Activated naive CD8-positive, alpha-beta T cell treated with anti-CD3 and anti-CD28 coated beads, Interleukin-2, amount 50 U/mL, for 24 hours (primary cell): ENCODE measurements at regions not wholly inside any gene's neighbourhood (a gene's known extent, or its start where the extent isn't known, plus 50 kb on each side); places are given as distances from the start of the nearest gene placed in this dataset.

Experiments used
- ATAC-seq: fragments of 150-1000 bp; cut with Tn5 transposase; one replicate; pipeline ENCODE4 v1.10.0; 2021
- DNase-seq: peaks from one replicate; pipeline ENCODE4 v3.0.0; 2021
- H3K27ac Mint-ChIP-seq: one replicate; pipeline ENCODE4 v1.8.0; 2021; ENCODE audit warnings: mild to moderate bottlenecking, mixed read lengths
- H3K27me3 Mint-ChIP-seq: one replicate; pipeline ENCODE4 v1.8.0; 2021; ENCODE audit warnings: mixed read lengths
- H3K36me3 Mint-ChIP-seq: one replicate; pipeline ENCODE4 v1.8.0; 2021; ENCODE audit warnings: low read depth, mixed read lengths
- H3K4me1 Mint-ChIP-seq: one replicate; pipeline ENCODE4 v1.8.0; 2021; ENCODE audit warnings: mixed read lengths
- H3K4me3 Mint-ChIP-seq: one replicate; pipeline ENCODE4 v1.8.0; 2021; ENCODE audit warnings: mild to moderate bottlenecking, moderate library complexity, mixed read lengths
- H3K9me3 Mint-ChIP-seq: one replicate; pipeline ENCODE4 v1.8.0; 2021; ENCODE audit warnings: mixed read lengths

- ATAC-seq = no peak
- Mint-ChIP-seq H3K4me1 (no peaks in the 10 kb centered on the region), H3K9me3 (peaks cover 5% of the 10 kb centered on the region), H3K27ac (no peak overlapping the region), H3K4me3 (no peak overlapping the region), H3K27me3 (peaks cover 7% of the 10 kb centered on the region), H3K36me3 (no peaks in the 10 kb centered on the region)
- DNase-seq = no peak
Measured at GRCh38 chr1:208559597-208560329, 315.6 kb upstream of the PLXNA2 start.

- Mint-ChIP-seq H3K27ac (no peak overlapping the region), H3K9me3 (no peaks in the 10 kb centered on the region), H3K27me3 (peaks cover 5% of the 10 kb centered on the region), H3K36me3 (no peaks in the 10 kb centered on the region), H3K4me3 (no peak overlapping the region), H3K4me1 (no peaks in the 10 kb centered on the region)
- ATAC-seq (no peak), DNase-seq (no peak)
Measured at GRCh38 chr1:208562151-208562960, 318.2 kb upstream of the PLXNA2 start.

- no peak overlapping the region for H3K27ac Mint-ChIP-seq
- no peaks in the 10 kb centered on the region for H3K9me3 Mint-ChIP-seq
- H3K4me3 Mint-ChIP-seq = no peak overlapping the region
- no peaks in the 10 kb centered on the region for H3K36me3 Mint-ChIP-seq
- no peaks in the 10 kb centered on the region for H3K4me1 Mint-ChIP-seq
- H3K27me3 Mint-ChIP-seq = peaks cover 5% of the 10 kb centered on the region
- no peak for ATAC-seq
- DNase-seq = no peak
Measured at GRCh38 chr1:208564466-208564865, 320.3 kb upstream of the PLXNA2 start.

- Mint-ChIP-seq H3K27me3 (peaks cover 6% of the 10 kb centered on the region), H3K36me3 (no peaks in the 10 kb centered on the region), H3K27ac (no peak overlapping the region), H3K9me3 (peaks cover 8% of the 10 kb centered on the region), H3K4me3 (no peak overlapping the region), H3K4me1 (no peaks in the 10 kb centered on the region)
- no peak for ATAC-seq
- DNase-seq = no peak
Measured at GRCh38 chr1:208565756-208566440, 321.7 kb upstream of the PLXNA2 start.

- Mint-ChIP-seq H3K27me3 (peaks cover 4% of the 10 kb centered on the region), H3K27ac (no peak overlapping the region), H3K4me1 (no peaks in the 10 kb centered on the region), H3K4me3 (no peak overlapping the region), H3K9me3 (peaks cover 8% of the 10 kb centered on the region), H3K36me3 (no peaks in the 10 kb centered on the region)
- no peak for ATAC-seq
- DNase-seq = no peak
Measured at GRCh38 chr1:208569181-208569580, 325.0 kb upstream of the PLXNA2 start.

- peaks cover 8% of the 10 kb centered on the region for H3K9me3 Mint-ChIP-seq
- DNase-seq (no peak), ATAC-seq (no peak)
- H3K4me3 Mint-ChIP-seq = no peak overlapping the region
- no peak overlapping the region for H3K27ac Mint-ChIP-seq
- no peaks in the 10 kb centered on the region for H3K4me1 Mint-ChIP-seq
- H3K27me3 Mint-ChIP-seq = peaks cover 4% of the 10 kb centered on the region
- no peaks in the 10 kb centered on the region for H3K36me3 Mint-ChIP-seq
Measured at GRCh38 chr1:208570362-208570761, 326.2 kb upstream of the PLXNA2 start.

- DNase-seq = no peak
- Mint-ChIP-seq H3K4me3 (no peak overlapping the region), H3K27me3 (peaks cover 2% of the 10 kb centered on the region), H3K9me3 (no peaks in the 10 kb centered on the region), H3K27ac (no peak overlapping the region), H3K36me3 (no peaks in the 10 kb centered on the region), H3K4me1 (no peaks in the 10 kb centered on the region)
- no peak for ATAC-seq
Measured at GRCh38 chr1:208576425-208576824, 332.2 kb upstream of the PLXNA2 start.

GRCh38 chr1:208577381-208577905 is 333.3 kb upstream of the PLXNA2 start:
- H3K27ac Mint-ChIP-seq = no peak overlapping the region
- H3K4me1 Mint-ChIP-seq = no peaks in the 10 kb centered on the region
- peaks cover 3% of the 10 kb centered on the region for H3K27me3 Mint-ChIP-seq
- no peaks in the 10 kb centered on the region for H3K36me3 Mint-ChIP-seq
- H3K4me3 Mint-ChIP-seq = no peak overlapping the region
- DNase-seq (no peak), ATAC-seq (no peak)
- H3K9me3 Mint-ChIP-seq = no peaks in the 10 kb centered on the region

GRCh38 chr1:208581209-208581608 is 337.0 kb upstream of the PLXNA2 start:
- Mint-ChIP-seq H3K4me3 (no peak overlapping the region), H3K9me3 (no peaks in the 10 kb centered on the region), H3K36me3 (no peaks in the 10 kb centered on the region), H3K27me3 (peaks cover 2% of the 10 kb centered on the region), H3K4me1 (no peaks in the 10 kb centered on the region), H3K27ac (no peak overlapping the region)
- ATAC-seq (no peak), DNase-seq (no peak)

- Mint-ChIP-seq H3K4me1 (no peaks in the 10 kb centered on the region), H3K4me3 (no peak overlapping the region), H3K27me3 (peaks cover 2% of the 10 kb centered on the region), H3K36me3 (no peaks in the 10 kb centered on the region), H3K27ac (no peak overlapping the region), H3K9me3 (no peaks in the 10 kb centered on the region)
- no peak for DNase-seq
- ATAC-seq = no peak
Measured at GRCh38 chr1:208581667-208582066, 337.5 kb upstream of the PLXNA2 start.

- peaks cover 5% of the 10 kb centered on the region for H3K27me3 Mint-ChIP-seq
- no peaks in the 10 kb centered on the region for H3K4me1 Mint-ChIP-seq
- H3K4me3 Mint-ChIP-seq = no peak overlapping the region
- H3K9me3 Mint-ChIP-seq = no peaks in the 10 kb centered on the region
- DNase-seq = no peak
- H3K27ac Mint-ChIP-seq = no peak overlapping the region
- no peaks in the 10 kb centered on the region for H3K36me3 Mint-ChIP-seq
- no peak for ATAC-seq
Measured at GRCh38 chr1:208584167-208584755, 340.1 kb upstream of the PLXNA2 start.

- ATAC-seq (no peak), DNase-seq (no peak)
- H3K36me3 Mint-ChIP-seq = no peaks in the 10 kb centered on the region
- no peaks in the 10 kb centered on the region for H3K4me1 Mint-ChIP-seq
- no peaks in the 10 kb centered on the region for H3K9me3 Mint-ChIP-seq
- H3K4me3 Mint-ChIP-seq = no peak overlapping the region
- H3K27me3 Mint-ChIP-seq = peaks cover 5% of the 10 kb centered on the region
- no peak overlapping the region for H3K27ac Mint-ChIP-seq
Measured at GRCh38 chr1:208587110-208587509, 342.9 kb upstream of the PLXNA2 start.

- no peak for DNase-seq
- H3K27me3 Mint-ChIP-seq = no peaks in the 10 kb centered on the region
- no peak overlapping the region for H3K4me3 Mint-ChIP-seq
- ATAC-seq = no peak
- H3K27ac Mint-ChIP-seq = no peak overlapping the region
- H3K4me1 Mint-ChIP-seq = no peaks in the 10 kb centered on the region
- H3K9me3 Mint-ChIP-seq = no peaks in the 10 kb centered on the region
- no peaks in the 10 kb centered on the region for H3K36me3 Mint-ChIP-seq
Measured at GRCh38 chr1:208593306-208594006, 349.3 kb upstream of the PLXNA2 start.

- ATAC-seq (no peak), DNase-seq (no peak)
- no peak overlapping the region for H3K27ac Mint-ChIP-seq
- no peaks in the 10 kb centered on the region for H3K9me3 Mint-ChIP-seq
- no peaks in the 10 kb centered on the region for H3K36me3 Mint-ChIP-seq
- H3K4me3 Mint-ChIP-seq = no peak overlapping the region
- H3K27me3 Mint-ChIP-seq = no peaks in the 10 kb centered on the region
- no peaks in the 10 kb centered on the region for H3K4me1 Mint-ChIP-seq
Measured at GRCh38 chr1:208595236-208595635, 351.1 kb upstream of the PLXNA2 start.
